LNCaP clone FGC (cell line): ENCODE measurements at regions not wholly inside any gene's neighbourhood (a gene's known extent, or its start where the extent isn't known, plus 50 kb on each side); places are given as distances from the start of the nearest gene placed in this dataset.

Experiments used
- DNase-seq: peaks from one replicate; pipeline ENCODE4 v3.0.0-alpha.2; 2011; ENCODE audit warnings: low read depth
- H3K4me3 ChIP-seq: 2 replicates; pipeline ENCODE4 v1.5.1; 2011; ENCODE audit warnings: mild to moderate bottlenecking, low read depth, low read length, control low read depth
- TF ChIP-seq, protein P1 (sequence below): IDR thresholded peaks from 2 replicates; pipeline ENCODE4 v1.5.1; 2012; ENCODE audit warnings: mild to moderate bottlenecking; ENCODE audit not compliant: control insufficient read depth, insufficient read depth; ENCODE audit errors: extremely low read depth

DNA sequence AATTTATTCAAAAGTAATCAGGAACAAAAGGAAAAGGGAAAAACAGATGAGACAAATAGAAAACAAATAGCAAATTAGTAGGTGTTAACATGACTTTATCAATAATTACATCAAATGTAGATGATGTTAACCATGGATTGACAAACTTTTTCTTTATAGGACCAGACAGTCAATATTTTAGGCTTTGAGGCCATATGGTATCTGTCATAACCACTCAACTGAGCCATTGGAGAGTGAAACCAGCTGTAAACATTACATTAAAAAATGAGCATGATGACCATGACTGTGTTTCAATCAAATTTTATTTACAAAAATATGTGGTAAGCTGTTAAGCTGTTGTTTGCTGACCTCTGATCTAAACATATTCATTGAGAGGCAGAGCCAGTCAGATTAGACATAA, 118.5 kb upstream of the NWD2 start:
- no peak overlapping the region for H3K4me3 ChIP-seq
- TF ChIP-seq, protein P1, sequence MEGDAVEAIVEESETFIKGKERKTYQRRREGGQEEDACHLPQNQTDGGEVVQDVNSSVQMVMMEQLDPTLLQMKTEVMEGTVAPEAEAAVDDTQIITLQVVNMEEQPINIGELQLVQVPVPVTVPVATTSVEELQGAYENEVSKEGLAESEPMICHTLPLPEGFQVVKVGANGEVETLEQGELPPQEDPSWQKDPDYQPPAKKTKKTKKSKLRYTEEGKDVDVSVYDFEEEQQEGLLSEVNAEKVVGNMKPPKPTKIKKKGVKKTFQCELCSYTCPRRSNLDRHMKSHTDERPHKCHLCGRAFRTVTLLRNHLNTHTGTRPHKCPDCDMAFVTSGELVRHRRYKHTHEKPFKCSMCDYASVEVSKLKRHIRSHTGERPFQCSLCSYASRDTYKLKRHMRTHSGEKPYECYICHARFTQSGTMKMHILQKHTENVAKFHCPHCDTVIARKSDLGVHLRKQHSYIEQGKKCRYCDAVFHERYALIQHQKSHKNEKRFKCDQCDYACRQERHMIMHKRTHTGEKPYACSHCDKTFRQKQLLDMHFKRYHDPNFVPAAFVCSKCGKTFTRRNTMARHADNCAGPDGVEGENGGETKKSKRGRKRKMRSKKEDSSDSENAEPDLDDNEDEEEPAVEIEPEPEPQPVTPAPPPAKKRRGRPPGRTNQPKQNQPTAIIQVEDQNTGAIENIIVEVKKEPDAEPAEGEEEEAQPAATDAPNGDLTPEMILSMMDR, result no peak
- DNase-seq, result no peak

DNA sequence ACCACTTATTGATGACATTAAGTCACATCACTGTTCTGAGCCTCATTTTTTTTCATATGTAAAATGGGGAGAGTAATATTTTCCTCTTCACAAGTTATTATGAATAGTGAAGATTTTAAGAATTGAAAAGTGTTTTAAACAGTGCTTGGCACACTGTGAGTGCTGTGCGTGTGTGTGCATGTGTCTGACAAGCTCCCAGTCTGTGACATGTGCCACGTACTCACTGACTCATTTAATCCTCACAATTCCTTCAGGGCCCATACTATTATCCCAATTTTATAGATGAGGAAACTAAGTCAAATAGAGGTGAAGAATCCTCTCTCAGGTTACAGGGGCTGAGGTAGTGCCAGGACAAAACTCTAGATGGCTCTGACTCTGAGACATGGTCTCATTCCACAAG, 114.1 kb upstream of the NWD2 start:
- DNase-seq, result no peak
- TF ChIP-seq, protein P1, result no peak

GRCh38 chr4:37132351-37132974, 112.1 kb upstream of the NWD2 start:
- no peak overlapping the region for H3K4me3 ChIP-seq
- TF ChIP-seq, protein P1, result no peak
- DNase-seq, result no peak

More for the DNA sequence above, 114.1 kb upstream of the NWD2 start:
- H3K4me3 ChIP-seq, result no peak overlapping the region

DNA sequence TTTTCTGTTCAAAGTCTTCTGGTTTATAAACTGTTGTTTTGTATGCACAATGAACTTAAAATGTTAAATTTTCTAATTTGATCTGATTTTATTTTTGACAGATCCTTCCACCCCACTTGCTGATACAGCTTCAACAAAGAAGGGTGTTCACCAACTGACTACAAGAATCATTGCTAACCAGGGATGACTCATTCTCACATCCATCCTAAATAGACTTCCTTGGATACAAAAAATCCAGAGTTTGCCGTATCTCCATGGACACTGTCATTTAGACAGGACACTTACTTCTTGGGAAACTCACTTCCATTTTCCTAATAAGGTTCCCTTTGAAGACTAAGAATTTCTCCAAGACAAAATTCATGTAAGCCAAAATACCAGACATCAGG, 111.6 kb upstream of the NWD2 start:
- TF ChIP-seq, protein P1, result no peak
- no peak for DNase-seq

DNA sequence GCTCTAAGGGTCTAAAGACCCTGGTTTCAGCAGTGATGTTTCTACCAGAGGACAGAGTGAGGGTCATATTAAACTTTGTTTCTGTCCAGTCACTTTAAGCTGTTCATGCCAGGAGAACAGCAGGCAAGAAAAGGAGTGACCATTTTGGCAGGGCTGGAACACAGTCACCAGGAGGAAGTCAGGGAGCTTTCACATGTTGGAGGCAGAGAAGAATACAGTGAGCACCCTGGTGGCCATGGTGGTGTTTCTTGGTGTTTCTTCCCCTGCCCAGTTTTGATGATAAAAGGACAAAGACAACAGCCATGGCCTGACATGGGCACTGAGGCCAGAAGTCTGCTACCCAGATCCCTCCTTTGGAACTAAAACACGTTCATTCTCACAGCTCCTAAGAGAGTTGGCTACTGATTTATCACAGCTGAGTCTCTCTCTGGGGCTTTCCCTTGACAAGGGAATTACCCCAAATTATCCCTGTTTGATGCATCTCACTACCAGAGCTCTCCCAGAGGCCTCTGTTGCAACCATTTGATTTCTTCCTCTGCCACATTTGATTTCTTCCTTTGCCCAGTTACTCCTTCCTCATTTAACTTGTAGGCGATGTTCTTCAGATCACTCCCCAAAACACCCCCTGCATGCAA, 106.4 kb upstream of the NWD2 start:
- TF ChIP-seq, protein P1, result no peak
- no peak overlapping the region for H3K4me3 ChIP-seq
- no peak for DNase-seq

More for the DNA sequence above, 111.6 kb upstream of the NWD2 start:
- no peak overlapping the region for H3K4me3 ChIP-seq

DNA sequence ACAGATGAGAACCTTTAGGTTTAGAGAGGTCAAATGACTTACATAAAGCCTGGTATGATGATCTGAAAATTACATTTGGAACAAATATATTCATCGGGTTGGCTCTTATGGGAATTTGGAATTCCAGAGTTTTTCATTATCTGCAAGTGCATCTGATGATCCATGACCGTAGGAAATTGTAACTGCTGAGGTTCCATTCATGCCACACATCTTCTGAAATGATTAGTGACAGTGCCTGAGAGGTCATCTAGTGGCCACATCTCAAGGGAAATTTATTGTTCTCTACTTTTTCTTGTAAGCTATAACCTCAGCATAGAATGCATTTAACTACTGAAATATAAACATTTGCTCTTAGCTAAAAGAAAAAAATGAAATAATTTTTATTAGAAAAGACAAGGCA, 105.8 kb upstream of the NWD2 start:
- DNase-seq, result no peak
- TF ChIP-seq, protein P1, result no peak
- no peak overlapping the region for H3K4me3 ChIP-seq

GRCh38 chr4:37139987-37140386, 104.6 kb upstream of the NWD2 start:
- DNase-seq, result no peak
- TF ChIP-seq, protein P1, result no peak
- H3K4me3 ChIP-seq, result no peak overlapping the region
